Natural killer cell (primary cell): ENCODE measurements at regions not wholly inside any gene's neighbourhood (a gene's known extent, or its start where the extent isn't known, plus 50 kb on each side); places are given as distances from the start of the nearest gene placed in this dataset.

Experiments used
- ATAC-seq, 3 donors: fragments of 150-1000 bp in 2 of 3; fragments of 200-7000 bp in 1 of 3; cut with Tn5 transposase; 1 replicate in 1 of 3; 2 replicates in 2 of 3; pipeline ENCODE4 v1.10.0; 2021; ENCODE audit warnings: mild to moderate bottlenecking in 2 of 3, moderate library complexity in 2 of 3
- DNase-seq, 2 donors: peaks; one replicate each; pipeline versions ENCODE4 v3.0.0 to v3.0.0-alpha.2; 2013 to 2021; ENCODE audit warnings: mixed read lengths in 1 of 2
- H3K27ac ChIP-seq: one replicate; pipeline ENCODE4 v1.5.1; 2013; ENCODE audit warnings: mild to moderate bottlenecking, low read length
- H3K27me3 ChIP-seq: one replicate; pipeline ENCODE4 v1.6.1; 2013; ENCODE audit warnings: low read length; ENCODE audit not compliant: control insufficient read depth, insufficient read depth
- H3K36me3 ChIP-seq: one replicate; pipeline ENCODE4 v1.6.1; 2013; ENCODE audit warnings: low read length; ENCODE audit not compliant: control insufficient read depth, insufficient read depth
- H3K4me1 ChIP-seq: one replicate; pipeline ENCODE4 v1.6.1; 2013; ENCODE audit warnings: low read length; ENCODE audit not compliant: control insufficient read depth, insufficient read depth
- H3K4me3 ChIP-seq: one replicate; pipeline ENCODE4 v1.5.1; 2013; ENCODE audit warnings: low read length
- H3K9me3 ChIP-seq: one replicate; pipeline ENCODE4 v1.6.1; 2013; ENCODE audit warnings: low read length; ENCODE audit not compliant: control insufficient read depth, insufficient read depth
- H3K27ac Mint-ChIP-seq, 2 donors: one replicate each; pipeline ENCODE4 v1.8.0; 2022; ENCODE audit warnings: mild to moderate bottlenecking in 2 of 2, mixed read lengths in 2 of 2, moderate library complexity in 1 of 2
- H3K27me3 Mint-ChIP-seq, 2 donors: one replicate each; pipeline ENCODE4 v1.8.0; 2022; ENCODE audit warnings: low read depth in 2 of 2, mixed read lengths in 2 of 2
- H3K36me3 Mint-ChIP-seq: one replicate; pipeline ENCODE4 v1.8.0; 2022; ENCODE audit warnings: mixed read lengths
- H3K4me1 Mint-ChIP-seq, 2 donors: one replicate each; pipeline ENCODE4 v1.8.0; 2022; ENCODE audit warnings: mixed read lengths in 2 of 2
- H3K4me3 Mint-ChIP-seq: one replicate; pipeline ENCODE4 v1.8.0; 2022; ENCODE audit warnings: mild to moderate bottlenecking, moderate library complexity, mixed read lengths
- H3K9me3 Mint-ChIP-seq, 2 donors: one replicate each; pipeline ENCODE4 v1.8.0; 2022; ENCODE audit warnings: mixed read lengths in 2 of 2
- CTCF ChIP-seq: fragments of 200-600 bp; IDR thresholded peaks from one replicate; pipeline ENCODE4 v1.8.0; 2022; ENCODE audit warnings: antibody characterized with exemption
- WGBS: methylation state at CpG from one replicate; pipeline ENCODE4 v1.1.7; 2013; ENCODE audit warnings: missing lambda C conversion rate; ENCODE audit not compliant: insufficient coverage; 5-methylcytosine and 5-hydroxymethylcytosine counted together
- intact Hi-C: fragments of 100-400 bp; cut with micrococcal nuclease; formaldehyde crosslinking; loops from one replicate; pipeline ENCODE4 v1.14.2; 2022

DNA sequence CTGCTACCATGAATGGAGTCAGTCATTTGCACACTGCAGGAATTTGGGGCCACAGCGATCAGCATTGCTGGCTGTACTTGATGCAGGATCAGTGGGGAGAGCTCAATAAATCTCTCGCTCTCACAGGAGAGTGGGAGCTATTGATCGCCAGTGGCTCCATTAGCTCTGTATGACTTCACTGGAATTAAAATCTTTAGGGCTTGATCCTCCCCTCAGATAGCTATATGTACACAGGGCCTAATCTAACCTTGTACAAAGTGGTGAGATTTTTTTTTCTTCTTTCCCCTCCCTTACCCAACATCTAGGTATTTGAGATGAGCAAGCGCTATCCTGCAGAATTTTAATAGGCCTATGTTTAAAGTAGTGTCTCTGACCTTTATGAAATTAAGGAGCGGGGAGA, 84.9 kb downstream of the IZUMO3 start:
- no peaks in the 10 kb centered on the region for H3K36me3 Mint-ChIP-seq
- ATAC-seq (no peak), DNase-seq (no peak)
- no peak overlapping the region for H3K4me3 ChIP-seq
- no peak overlapping the region for H3K27ac Mint-ChIP-seq
- no peak overlapping the region for H3K4me3 Mint-ChIP-seq
- 84% methylated on average over 5 of the region's 5 CpGs for WGBS
- H3K27ac ChIP-seq, result no peak overlapping the region
- no peaks in the 10 kb centered on the region for H3K27me3 Mint-ChIP-seq
- H3K4me1 Mint-ChIP-seq, result no peaks in the 10 kb centered on the region
- intact Hi-C loops, result no loop called here
- TF ChIP-seq CTCF, result no peak
- H3K9me3 Mint-ChIP-seq, result peaks cover 3 to 11% of the 10 kb centered on the region in 2 donors
- H3K4me1 ChIP-seq, result no peaks in the 10 kb centered on the region
- peaks cover 8% of the 10 kb centered on the region for H3K9me3 ChIP-seq
- no peaks in the 10 kb centered on the region for H3K27me3 ChIP-seq
- H3K36me3 ChIP-seq, result no peaks in the 10 kb centered on the region

- Mint-ChIP-seq H3K4me1 (no peaks in the 10 kb centered on the region), H3K27me3 (no peaks in the 10 kb centered on the region), H3K27ac (no peak overlapping the region), H3K36me3 (no peaks in the 10 kb centered on the region), H3K4me3 (no peak overlapping the region), H3K9me3 (peaks cover 2 to 9% of the 10 kb centered on the region in 2 donors)
- no peaks in the 10 kb centered on the region for H3K36me3 ChIP-seq
- no peaks in the 10 kb centered on the region for H3K27me3 ChIP-seq
- ATAC-seq (no peak), DNase-seq (no peak)
- 100% methylated on average over 1 of the region's 1 CpG for WGBS
- peaks cover 8% of the 10 kb centered on the region for H3K9me3 ChIP-seq
- no peak for TF ChIP-seq CTCF
- no peak overlapping the region for H3K4me3 ChIP-seq
- H3K4me1 ChIP-seq, result no peaks in the 10 kb centered on the region
- intact Hi-C loops, result no loop called here
- no peak overlapping the region for H3K27ac ChIP-seq
These were observed 85.7 kb downstream of the IZUMO3 start for GRCh38 chr9:24459953-24460352.

GRCh38 chr9:24451346-24451745, 94.4 kb downstream of the IZUMO3 start:
- Histone ChIP-seq H3K27me3 (no peaks in the 10 kb centered on the region), H3K4me1 (no peaks in the 10 kb centered on the region), H3K4me3 (no peak overlapping the region), H3K27ac (no peak overlapping the region), H3K36me3 (no peaks in the 10 kb centered on the region), H3K9me3 (peaks cover 10% of the 10 kb centered on the region)
- H3K4me3 Mint-ChIP-seq, result no peak overlapping the region
- DNase-seq, result no peak
- peaks cover 12% of the 10 kb centered on the region for H3K36me3 Mint-ChIP-seq
- intact Hi-C loops, result no loop called here
- no peaks in the 10 kb centered on the region for H3K27me3 Mint-ChIP-seq
- peaks cover 10 to 13% of the 10 kb centered on the region in 2 donors for H3K9me3 Mint-ChIP-seq
- H3K27ac Mint-ChIP-seq, result no peak overlapping the region
- no peak for TF ChIP-seq CTCF
- no peak for ATAC-seq
- WGBS, result 64% methylated on average over 2 of the region's 2 CpGs
- no peaks in the 10 kb centered on the region for H3K4me1 Mint-ChIP-seq

- TF ChIP-seq CTCF, result no peak
- intact Hi-C loops, result no loop called here
- no peak for DNase-seq
- WGBS, result 50% methylated on average over 1 of the region's 1 CpG
- H3K27ac Mint-ChIP-seq, result no peak overlapping the region
- no peak for ATAC-seq
- H3K36me3 Mint-ChIP-seq, result peaks cover 20% of the 10 kb centered on the region
- peaks cover 16 to 19% of the 10 kb centered on the region in 2 donors for H3K9me3 Mint-ChIP-seq
- no peak overlapping the region for H3K4me3 Mint-ChIP-seq
- Histone ChIP-seq H3K27me3 (no peaks in the 10 kb centered on the region), H3K27ac (no peak overlapping the region), H3K9me3 (peaks cover 10% of the 10 kb centered on the region), H3K4me1 (no peaks in the 10 kb centered on the region), H3K36me3 (no peaks in the 10 kb centered on the region), H3K4me3 (no peak overlapping the region)
- no peaks in the 10 kb centered on the region for H3K4me1 Mint-ChIP-seq
- no peaks in the 10 kb centered on the region for H3K27me3 Mint-ChIP-seq
These were observed 95.7 kb downstream of the IZUMO3 start for GRCh38 chr9:24449976-24450375.
